ENCODE measurements at regions not wholly inside any gene's neighbourhood (a gene's known extent, or its start where the extent isn't known, plus 50 kb on each side); places are given as distances from the start of the nearest gene placed in this dataset.

DNA sequence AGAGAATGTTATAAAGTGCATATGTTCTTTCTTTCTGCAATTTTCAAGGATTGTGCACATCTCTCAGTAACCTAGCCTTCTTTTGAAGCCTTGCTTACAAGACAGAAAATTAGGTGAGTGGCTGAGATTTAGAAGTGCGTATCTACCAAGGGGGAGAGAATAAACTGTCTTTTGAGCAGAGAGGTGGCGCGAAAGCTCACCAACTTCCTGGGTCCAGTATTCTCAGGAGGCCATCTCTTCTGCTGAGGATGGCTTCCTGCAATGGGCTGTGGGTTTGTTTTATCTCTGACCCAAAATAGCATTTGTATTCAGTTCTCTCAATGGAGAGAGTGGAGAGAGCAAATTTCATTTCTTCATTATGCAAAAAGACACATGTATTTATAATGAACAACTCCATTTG is 75.4 kb upstream of the RPS23 start:
- intact Hi-C loops (cut with micrococcal nuclease; ENCODE audit: unreplicated experiment) (loop anchor here (5.0 to 10.0 kb wide), 2 partner anchors 281 to 1209 kb away; no protein-coding TSS in a partner anchor), in situ Hi-C loops (cut with HindIII; ENCODE audit: low pct_unique_long_range_greater_than_20kb, low sequenced_read_pairs) (no loop called here)
- ChIA-PET CTCF (no interaction called here), POLR2A (no interaction called here)
- no peak for DNase-seq (ENCODE audit: low read depth, low spot score)
- Histone ChIP-seq H3K36me3 (ENCODE audit: control insufficient read depth, insufficient read depth, low read length) (no peaks in the 10 kb centered on the region), H3K27me3 (ENCODE audit: control insufficient read depth, insufficient read depth, low read length) (no peaks in the 10 kb centered on the region), H3K4me3 (ENCODE audit: low read depth in 2 of 2, low read length in 2 of 2) (no peak overlapping the region), H3K4me1 (ENCODE audit: control insufficient read depth, insufficient read depth, low read length) (no peaks in the 10 kb centered on the region), H3K9me3 (ENCODE audit: control insufficient read depth, insufficient read depth, low read depth, low read length) (no peaks in the 10 kb centered on the region), H3K27ac (ENCODE audit: low read length) (no peak overlapping the region)
- no TSS peak for BruUV-seq (replicated peaks)
- no peak for ATAC-seq
- no peak for TF ChIP-seq REST (IDR thresholded peaks at IDR 0.05; ENCODE audit: insufficient read depth in 1 of 2, low read depth in 2 of 2, low read length in 1 of 2)
- TF ChIP-seq SIN3A (IDR thresholded peaks at IDR 0.05; ENCODE audit: borderline replicate concordance, insufficient read depth, low read depth, low read length), result no peak
- no peak for TF ChIP-seq CTCF (IDR thresholded peaks at IDR 0.05)
- TF ChIP-seq POLR2AphosphoS5 (IDR thresholded peaks at IDR 0.05; ENCODE audit: low read depth, low read length), result no peak
- no peak for TF ChIP-seq TCF7L2 (IDR thresholded peaks at IDR 0.05; ENCODE audit: low read depth, low read length)

- no peak for TF ChIP-seq SIN3A (IDR thresholded peaks at IDR 0.05; ENCODE audit: borderline replicate concordance, insufficient read depth, low read depth, low read length)
- peak; percentile 63; the same call in 1 of the 2 replicates for TF ChIP-seq CTCF (IDR thresholded peaks at IDR 0.05)
- no peaks in the 10 kb centered on the region for H3K27me3 ChIP-seq (ENCODE audit: control insufficient read depth, insufficient read depth, low read length)
- intact Hi-C loops (cut with micrococcal nuclease; ENCODE audit: unreplicated experiment), result loop anchor here (5.0 to 10.0 kb wide), 2 partner anchors 283 to 1210 kb away; no protein-coding TSS in a partner anchor
- no peaks in the 10 kb centered on the region for H3K36me3 ChIP-seq (ENCODE audit: control insufficient read depth, insufficient read depth, low read length)
- POLR2A ChIA-PET, result no interaction called here
- H3K4me1 ChIP-seq (ENCODE audit: control insufficient read depth, insufficient read depth, low read length), result no peaks in the 10 kb centered on the region
- CTCF ChIA-PET, result no interaction called here
- no peak overlapping the region for H3K4me3 ChIP-seq (ENCODE audit: low read depth in 2 of 2, low read length in 2 of 2)
- no peaks in the 10 kb centered on the region for H3K9me3 ChIP-seq (ENCODE audit: control insufficient read depth, insufficient read depth, low read depth, low read length)
- BruUV-seq (replicated peaks), result no TSS peak
- in situ Hi-C loops (cut with HindIII; ENCODE audit: low pct_unique_long_range_greater_than_20kb, low sequenced_read_pairs), result no loop called here
- ATAC-seq (0 out of 2 replicates have a peak, but pooled peaks have one; percentile 18), DNase-seq (ENCODE audit: low read depth, low spot score) (no peak)
- no peak overlapping the region for H3K27ac ChIP-seq (ENCODE audit: low read length)
These were observed 74.1 kb upstream of the RPS23 start for GRCh38 chr5:82352146-82352791.
